ENCODE measurements at regions not wholly inside any gene's neighbourhood (a gene's known extent, or its start where the extent isn't known, plus 50 kb on each side); places are given as distances from the start of the nearest gene placed in this dataset.
"Not testable (repeated sequence)": the region's sequence is repeated elsewhere in the genome, so short reads cannot be mapped to it uniquely, and the experiment has no call there.

DNA sequence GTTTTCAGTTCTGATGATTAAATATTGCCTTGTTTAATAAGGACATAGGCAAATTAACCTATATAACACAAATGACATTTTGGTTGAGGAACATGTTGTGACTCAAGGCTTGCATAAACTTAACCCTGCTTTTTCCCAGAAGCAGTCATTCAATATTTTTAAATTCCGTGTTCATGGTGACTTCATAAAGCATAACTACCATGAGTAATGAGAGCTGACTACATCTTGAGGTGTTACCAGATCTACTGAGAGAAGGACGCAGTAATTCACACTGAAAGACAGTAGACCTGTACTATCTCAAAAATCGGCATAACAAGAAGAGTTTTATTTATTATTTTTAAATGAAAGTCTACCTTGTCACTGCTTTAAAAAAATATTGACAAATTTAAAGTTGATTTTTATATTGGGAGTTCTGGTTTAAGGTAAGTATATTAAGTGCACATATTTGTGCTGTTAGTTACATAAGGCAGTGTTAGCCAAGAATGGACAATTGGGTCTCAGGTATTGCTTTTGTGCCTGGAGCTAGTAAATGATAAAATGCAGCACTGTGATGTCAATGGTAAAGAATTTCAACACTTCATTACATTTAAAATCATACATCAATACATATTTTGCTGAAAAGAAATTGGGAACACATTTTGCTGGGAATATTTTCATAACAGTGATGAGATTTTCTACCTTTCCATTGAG is 1198.5 kb downstream of the FSCB start:
- DNase-seq (ENCODE audit: low read depth in 2 of 2), result no peak

DNA sequence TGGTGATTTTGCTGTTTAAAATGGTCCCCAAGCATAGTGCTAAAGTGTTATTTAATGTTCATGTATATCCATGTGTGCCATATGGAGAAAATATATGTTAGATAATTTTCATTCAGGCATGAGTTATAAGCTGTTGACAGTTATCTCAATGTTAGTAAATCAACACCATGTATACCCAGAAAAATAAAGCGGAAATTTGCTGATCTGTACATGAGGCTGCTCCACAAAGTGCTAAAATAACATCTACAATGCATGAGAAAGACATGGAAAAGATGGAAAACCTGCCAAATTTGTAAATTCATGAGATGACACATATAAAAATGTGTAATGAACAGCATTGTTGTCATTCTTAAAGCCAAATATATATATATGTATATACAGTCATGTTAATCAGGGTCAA is 1199.2 kb downstream of the FSCB start:
- no peak for DNase-seq (ENCODE audit: low read depth in 2 of 2)

DNA sequence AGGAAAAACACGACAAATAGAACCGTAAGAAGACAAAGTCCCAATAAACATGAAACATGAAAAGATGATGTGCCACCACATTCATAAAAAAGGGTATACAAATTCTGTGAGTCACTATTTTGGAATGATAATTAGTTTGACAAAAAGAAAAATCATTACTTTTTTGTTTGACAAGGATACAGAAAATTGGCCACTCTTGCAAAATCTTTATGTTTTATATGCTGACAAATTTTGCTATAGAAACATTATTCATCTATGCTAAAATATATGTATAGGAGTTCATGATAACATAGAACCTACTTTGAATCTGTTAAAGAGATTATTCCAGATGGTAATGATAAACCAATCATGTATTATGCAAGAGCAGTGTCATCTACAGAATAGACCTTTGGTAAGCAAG is 1201.0 kb downstream of the FSCB start:
- no peak for DNase-seq (ENCODE audit: low read depth in 2 of 2)

DNA sequence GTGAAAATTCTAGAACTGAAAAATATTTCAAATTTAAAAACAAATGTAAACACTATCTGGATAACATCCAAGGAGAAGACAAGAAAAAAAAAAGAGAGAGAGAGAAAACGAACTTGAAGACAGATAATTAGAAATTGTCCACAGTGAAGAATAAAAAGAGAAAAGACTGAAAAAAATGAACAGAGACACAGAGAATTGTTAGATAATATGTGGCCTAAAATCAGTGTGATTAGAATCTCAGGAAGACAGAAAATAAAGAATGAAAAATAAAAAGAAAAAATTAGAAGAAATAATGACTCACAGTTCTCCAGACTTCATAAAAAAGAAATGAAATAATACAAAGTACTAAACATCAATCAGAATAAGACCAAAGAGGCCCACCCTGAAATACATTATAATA is 1209.3 kb downstream of the FSCB start:
- no peak for DNase-seq (ENCODE audit: low read depth in 2 of 2)

DNA sequence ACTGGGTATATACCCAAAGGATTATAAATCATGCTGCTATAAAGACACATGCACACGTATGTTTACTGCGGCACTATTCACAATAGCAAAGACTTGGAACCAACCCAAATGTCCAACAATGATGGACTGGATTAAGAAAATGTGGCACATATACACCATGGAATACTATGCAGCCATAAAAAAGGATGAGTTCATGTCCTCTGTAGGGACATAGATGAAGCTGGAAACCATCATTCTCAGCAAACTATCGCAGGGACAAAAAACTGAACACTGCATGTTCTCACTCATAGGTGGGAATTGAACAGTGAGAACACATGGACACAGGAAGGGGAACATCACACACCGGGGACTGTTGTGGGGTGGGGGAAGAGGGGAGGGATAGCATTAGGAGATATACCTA is 1211.0 kb downstream of the FSCB start:
- DNase-seq (ENCODE audit: low read depth in 2 of 2), result not testable (repeated sequence)

DNA sequence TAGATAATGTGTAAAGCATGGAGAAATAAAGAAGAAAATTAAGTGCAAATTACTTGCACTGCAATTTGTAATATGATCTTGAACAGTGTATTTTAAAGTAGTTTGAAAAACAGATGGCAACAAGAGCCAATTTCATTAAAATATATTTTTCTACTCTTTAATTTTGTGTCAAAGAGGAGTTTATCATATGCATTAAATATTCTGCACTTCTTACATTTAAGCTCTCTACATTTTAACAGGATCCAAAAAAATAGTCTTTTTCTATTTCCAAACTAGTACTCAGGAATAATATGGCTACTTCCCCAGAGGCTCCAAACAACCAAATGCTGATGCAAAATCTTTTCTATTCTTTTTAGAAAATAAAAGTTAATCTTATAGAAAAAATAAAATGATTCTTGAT is 1221.5 kb downstream of the FSCB start:
- no peak for DNase-seq (ENCODE audit: low read depth in 2 of 2)

DNA sequence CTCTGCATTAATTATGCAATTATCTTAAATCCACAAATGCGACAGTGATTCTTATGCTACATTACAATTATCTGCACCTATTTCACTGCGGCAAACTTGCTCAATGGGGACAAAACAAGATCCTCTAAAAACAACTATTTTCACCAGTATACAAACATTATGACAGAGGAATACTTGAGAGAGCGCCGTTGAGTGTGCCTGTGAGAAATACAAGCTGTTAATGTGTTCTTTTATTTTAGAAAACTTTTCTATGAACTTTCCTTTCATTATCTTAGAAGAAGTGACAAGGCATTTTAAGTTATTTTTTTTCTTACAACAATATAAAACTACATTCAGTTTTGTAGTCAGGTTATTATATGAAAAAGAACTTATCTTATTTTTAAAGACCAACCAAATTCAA is 1247.0 kb downstream of the FSCB start:
- no peak for DNase-seq (ENCODE audit: low read depth in 2 of 2)

DNA sequence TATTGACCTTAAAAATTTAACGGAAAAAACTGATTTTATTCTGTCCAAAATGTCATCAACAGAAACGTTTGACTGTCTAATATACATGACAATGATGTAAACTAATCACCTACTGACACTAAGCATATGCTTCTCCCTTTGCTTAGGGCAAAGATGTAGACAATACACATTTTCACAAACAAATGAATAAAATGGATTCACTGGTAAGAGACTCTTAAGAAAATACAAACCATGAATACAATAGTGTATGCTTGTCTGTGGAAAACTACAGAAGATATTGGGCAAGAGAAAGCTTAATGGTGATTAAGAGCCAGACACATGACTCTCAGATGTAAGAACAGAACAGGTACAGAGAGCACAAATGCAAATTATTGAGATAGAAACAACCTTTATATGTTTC is 1248.7 kb downstream of the FSCB start:
- no peak for DNase-seq (ENCODE audit: low read depth in 2 of 2)

DNA sequence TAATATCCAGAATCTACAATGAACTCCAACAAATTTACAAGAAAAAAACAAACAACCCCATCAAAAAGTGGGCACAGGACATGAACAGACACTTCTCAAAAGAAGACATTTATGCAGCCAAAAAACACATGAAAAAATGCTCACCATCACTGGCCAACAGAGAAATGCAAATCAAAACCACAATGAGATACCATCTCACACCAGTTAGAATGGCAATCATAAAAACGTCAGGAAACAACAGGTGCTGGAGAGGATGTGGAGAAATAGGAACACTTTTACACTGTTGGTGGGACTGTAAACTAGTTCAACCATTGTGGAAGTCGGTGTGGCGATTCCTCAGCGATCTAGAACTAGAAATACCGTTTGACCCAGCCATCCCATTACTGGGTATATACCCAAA is 1250.1 kb downstream of the FSCB start:
- DNase-seq (ENCODE audit: low read depth in 2 of 2), result not testable (repeated sequence)

DNA sequence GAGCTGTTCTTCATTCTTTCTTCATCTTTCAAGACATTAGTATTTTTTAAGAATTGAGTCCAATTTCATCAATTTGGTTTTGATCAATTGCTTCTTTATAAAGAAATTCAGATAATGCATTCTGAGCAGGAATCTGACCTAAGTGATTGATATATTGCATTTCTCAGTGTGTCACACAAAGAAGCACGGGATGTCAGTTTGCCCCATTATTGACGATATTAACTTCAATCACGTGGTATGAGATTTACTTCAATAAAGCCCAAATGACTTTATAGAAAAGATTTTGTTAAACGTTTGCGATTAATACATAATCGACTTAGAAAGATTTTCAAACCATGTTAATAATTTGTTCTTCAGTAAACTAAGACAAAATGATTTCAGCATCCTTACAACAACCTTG is 1254.2 kb downstream of the FSCB start:
- no peak for DNase-seq (ENCODE audit: low read depth in 2 of 2)

DNA sequence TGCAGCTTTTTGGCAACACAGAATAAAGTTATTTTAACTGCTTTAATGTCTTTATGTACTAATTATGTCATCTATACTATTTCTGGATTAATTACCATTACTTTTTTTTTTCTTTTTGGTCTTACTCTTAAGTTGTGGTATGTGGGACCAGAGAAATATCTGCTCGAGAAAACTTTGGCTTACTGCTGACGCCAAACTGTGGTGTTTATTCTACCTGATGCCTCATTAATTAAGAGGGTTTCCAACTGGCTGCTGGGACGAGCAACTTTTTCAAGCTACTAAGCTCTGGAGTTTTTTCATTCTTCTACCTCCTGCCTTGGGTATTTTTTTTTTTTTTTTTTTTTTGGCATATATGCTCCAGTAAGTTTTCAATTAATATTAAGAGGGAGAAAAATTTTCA is 1257.5 kb downstream of the FSCB start:
- DNase-seq (ENCODE audit: low read depth in 2 of 2), result no peak

DNA sequence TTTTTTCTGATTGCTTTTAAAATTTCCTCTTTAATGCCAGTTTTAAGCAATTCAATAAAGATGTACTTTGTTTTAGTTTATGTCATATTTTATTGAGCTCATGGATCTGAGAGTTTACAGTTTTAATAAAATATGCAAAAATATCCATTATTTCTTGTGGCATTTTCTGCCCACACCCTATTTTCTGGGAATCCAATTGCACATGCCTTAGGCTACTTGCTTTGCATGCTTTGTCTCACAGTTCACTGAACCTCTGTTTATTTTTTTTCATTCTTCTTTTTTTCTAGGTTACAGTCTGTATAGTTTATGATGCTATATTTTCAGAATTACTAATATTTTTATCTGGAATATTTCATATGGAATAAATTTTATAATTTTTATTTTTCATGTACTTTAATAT is 1258.0 kb downstream of the FSCB start:
- no peak for DNase-seq (ENCODE audit: low read depth in 2 of 2)

DNA sequence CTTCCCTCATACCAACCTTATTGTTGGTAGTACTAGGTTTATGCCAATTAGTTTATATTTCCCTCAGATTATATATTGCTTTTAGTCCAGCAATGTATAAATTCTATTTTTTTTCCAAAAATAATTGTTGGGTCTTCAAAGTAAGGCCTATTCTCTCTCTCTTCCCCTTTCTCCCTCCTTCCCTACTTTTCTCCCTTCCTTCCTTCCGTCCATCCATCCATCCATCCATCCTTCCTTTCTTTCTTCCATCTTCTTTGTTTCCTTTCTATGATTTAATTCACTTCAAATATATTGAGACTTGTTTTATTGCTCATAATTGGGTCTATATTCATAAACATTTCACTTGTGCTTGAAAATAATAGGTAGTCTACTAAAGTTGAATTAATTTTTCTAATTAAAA is 1259.2 kb downstream of the FSCB start:
- DNase-seq (ENCODE audit: low read depth in 2 of 2), result no peak

DNA sequence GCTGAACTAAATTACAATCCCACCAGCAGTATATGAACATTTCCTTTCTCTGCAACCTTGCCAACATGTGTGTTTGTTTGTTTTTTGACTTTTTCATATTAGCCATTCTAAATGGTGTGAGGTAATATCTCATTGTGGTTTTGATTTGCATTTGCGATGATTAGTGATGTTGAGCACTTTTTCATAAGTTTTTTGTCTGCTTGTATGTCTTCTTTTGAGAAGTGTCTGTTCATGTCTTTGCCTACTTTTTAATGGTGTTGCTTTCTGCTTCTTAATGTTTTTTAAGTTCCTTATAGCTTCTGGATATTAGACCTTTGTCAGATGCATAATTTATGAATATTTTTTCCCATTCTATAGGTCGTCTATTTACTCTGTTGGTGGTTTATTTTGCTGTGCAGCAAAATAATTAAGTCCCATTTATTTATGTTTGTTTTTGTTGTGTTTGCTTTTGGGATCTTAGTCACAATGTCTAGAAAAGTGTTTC is 1262.9 kb downstream of the FSCB start:
- DNase-seq (ENCODE audit: low read depth in 2 of 2), result no peak

DNA sequence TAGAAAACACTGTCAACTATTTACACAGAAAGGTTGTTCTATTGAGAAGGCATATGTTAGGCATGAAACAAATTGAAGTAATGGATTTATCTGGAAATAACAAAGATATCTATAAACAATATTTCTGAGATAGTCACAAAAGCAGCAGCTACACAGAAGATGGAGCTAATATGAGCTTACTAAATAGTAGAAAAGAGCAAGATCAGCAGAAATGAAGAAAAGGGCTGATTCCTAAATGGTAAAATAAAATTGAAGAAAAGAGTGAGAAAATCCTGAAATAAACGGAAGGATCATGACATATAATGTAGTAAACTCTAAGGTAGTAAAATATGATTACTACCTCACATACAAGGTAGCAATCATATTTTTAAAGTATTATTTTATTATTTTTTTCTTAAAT is 1263.9 kb downstream of the FSCB start:
- DNase-seq (ENCODE audit: low read depth in 2 of 2), result no peak

DNA sequence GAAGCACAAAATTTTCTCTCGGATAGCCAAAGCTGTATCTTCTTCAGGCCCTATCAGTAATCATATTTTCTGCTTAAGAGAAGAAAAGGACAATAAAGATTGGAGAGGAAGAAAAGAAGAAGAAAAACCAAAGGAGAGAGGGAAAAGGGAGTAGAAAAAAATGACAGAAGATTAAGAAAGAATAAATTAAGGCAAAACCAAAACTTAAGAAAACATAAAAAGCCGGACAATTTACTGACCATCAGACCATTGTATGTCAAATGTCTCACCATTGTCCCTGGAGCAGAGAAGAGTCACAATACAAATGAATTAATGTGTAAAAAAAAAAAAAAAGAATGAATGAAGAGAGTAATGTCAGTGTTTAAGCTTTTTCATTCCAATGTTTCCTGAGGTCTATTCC is 1274.8 kb downstream of the FSCB start:
- no peak for DNase-seq (ENCODE audit: low read depth in 2 of 2)

DNA sequence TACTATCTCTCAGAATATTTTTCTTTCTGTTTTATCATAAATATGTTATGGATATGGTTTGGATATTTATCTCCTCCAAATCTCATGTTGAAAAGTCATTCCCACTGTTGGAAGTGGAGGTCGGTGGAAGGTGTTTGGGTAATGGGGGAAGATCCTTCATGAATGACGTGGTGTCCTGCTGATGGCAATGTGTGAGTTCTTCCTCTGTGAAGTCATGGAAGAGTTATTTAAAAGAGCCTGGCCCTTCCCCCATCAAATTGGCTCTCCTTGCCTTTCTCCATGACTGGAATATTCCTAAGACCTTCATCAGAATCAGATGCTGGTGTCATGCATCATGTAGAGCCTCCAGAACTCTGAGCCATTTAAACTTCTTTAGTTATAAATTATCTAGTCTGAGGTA is 1291.6 kb downstream of the FSCB start:
- no peak for DNase-seq (ENCODE audit: low read depth in 2 of 2)

DNA sequence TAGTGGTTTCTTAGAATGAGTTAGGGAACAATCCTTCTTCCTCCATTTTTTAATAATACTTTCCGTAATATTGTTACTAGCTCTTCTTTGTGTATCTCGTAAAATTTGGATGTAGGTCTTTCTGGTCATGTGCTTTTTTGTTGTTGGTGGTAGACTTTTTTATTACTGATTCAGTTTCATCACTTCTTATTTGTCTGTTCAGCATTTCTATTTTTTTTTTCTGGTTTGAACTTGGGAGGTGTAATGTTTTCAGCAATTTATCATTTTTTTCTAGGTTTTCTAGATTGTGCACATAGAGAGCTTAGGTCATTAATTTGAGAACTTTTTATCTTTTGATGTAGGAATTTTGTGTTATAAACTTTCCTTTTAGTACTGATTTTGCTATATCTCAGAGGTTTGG is 1299.9 kb downstream of the FSCB start:
- DNase-seq (ENCODE audit: low read depth in 2 of 2), result no peak

DNA sequence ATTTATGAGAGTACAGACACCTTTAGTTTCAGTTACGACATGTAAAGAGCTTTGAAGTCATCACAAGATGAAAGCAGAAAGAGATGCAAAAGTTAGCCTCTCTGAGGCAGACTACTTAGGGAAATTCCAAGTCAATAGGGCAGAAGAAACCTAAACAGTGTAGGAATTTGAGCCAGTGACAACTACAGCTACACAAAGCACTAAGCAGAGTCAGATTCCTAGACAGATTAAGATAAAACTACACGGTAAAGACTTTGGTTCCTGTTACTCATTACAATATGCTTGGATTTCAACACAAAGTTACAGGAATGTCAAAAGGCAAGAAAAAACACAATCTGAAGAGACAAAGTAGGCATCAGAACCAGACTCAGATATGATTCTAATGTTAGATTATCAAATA is 1302.3 kb downstream of the FSCB start:
- DNase-seq (ENCODE audit: low read depth in 2 of 2), result no peak

DNA sequence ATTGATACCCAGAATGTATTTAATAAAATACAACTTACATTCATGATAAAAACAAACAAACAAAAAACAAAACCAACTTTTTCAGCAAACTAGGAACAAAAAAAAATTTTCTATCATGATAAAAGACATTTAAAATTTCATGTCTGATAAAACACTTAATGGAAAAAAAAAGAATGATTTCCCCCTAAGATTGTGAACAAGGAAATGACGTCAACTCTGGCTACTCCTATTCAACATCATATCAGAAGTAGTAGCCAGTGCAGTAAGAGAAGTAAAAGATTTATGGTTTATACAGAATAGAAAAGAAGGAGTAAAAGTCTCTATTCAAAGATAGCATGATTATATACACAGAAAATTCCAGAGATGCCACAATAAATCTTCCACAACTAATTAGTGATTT is 1306.6 kb downstream of the FSCB start:
- no peak for DNase-seq (ENCODE audit: low read depth in 2 of 2)

DNA sequence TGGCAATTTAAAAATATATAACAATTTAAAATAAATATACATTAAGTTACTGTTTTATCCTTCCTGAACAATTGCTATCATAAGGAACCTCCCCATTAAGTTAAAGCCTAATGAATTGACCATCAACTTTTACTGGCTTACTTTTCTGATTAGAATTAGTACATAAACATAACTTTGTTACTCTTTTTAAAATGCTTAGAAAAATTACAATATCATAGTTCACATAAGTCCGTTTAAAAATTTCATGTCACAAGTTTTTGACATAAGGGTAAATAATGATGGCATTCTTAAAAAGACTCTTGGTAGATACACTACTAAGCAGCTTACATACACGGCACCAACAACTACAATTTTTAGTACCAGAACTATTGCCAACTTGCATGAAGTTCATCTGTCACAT is 1308.6 kb downstream of the FSCB start:
- DNase-seq (ENCODE audit: low read depth in 2 of 2), result no peak

DNA sequence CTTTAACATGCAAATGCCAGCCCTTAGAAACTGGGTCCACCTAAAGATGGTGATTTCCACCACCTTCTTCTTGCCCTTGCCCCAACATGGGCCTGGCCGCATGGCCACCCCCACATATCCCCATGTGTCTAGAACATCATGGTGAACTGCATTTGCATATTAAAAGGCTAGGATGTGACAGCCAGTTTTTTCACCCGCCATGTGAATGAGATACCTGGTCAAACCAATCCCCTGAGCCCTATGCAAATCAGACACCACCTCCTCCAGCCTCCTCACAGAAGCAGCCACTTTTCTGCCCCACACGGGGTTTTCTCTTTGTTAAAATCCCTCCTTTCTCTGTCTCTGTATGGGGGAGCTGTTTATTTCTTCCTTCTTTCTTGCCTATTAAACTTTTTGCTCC is 1322.5 kb downstream of the FSCB start:
- no peak for DNase-seq (ENCODE audit: low read depth in 2 of 2)

DNA sequence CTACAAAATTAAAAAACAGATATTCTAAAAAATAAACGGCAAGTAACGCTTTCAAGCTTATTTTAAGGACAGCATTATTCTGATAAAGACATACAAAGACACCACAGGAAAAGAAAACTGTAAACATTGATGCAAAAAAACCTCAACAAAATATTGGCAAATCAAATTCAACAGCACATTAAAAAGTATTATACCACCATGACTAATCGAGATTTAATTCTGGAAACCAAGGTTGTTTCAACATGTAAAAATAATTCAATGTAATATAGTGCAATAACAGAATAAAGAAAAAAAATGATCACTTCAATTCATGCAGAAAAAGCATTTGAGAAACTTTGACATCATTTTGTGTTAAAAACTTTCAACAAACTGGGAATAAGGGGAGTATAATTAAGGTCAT is 1323.2 kb downstream of the FSCB start:
- DNase-seq (ENCODE audit: low read depth in 2 of 2), result no peak

DNA sequence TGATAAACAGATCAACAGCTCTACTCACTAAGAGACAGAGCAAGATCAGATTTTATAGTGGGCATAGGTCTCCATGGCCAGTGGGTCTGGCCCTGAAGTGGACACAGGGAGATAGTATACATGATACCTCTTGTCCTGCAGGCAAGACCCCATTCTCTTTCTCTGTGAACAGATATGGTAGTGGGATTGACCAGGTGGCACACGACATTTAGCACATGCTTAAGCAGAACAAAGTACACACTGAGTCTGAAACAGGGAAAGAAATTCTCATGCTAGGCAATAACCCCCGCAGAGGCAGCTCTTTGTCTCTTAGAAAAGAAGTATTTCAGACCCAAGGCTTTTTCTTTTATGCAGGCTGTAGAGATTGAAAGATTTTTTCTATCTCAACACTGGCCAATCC is 1331.2 kb downstream of the FSCB start:
- no peak for DNase-seq (ENCODE audit: low read depth in 2 of 2)

All from stimulated activated CD4-positive, alpha-beta T cell treated with anti-CD3 and anti-CD28 coated beads, Interleukin-4, amount 100 ng/mL, for 48 hours (primary cell).